Body of pancreas (tissue), 4 donors: ENCODE measurements at regions not wholly inside any gene's neighbourhood (a gene's known extent, or its start where the extent isn't known, plus 50 kb on each side); places are given as distances from the start of the nearest gene placed in this dataset.

Experiments used
- ATAC-seq: fragments of 150-250 bp; one replicate; pipeline ENCODE4 v1.9.1; 2016
- DNase-seq, 4 donors: peaks; one replicate each; pipeline ENCODE4 v3.0.0-alpha.2; 2019
- H3K27ac ChIP-seq, 4 donors: fragments of 200-600 bp; sonication (generic); 1 replicate in 3 of 4; 2 replicates in 1 of 4; pipeline versions ENCODE4 v1.5.1 to v1.6.1; 2016 to 2019; ENCODE audit warnings: mild to moderate bottlenecking in 1 of 4, mixed read lengths in 1 of 4, moderate library complexity in 1 of 4
- H3K27me3 ChIP-seq, 2 donors: fragments of 200-600 bp; sonication (generic); one replicate each; pipeline ENCODE4 v1.6.0; 2016; ENCODE audit warnings: mild to moderate bottlenecking in 1 of 2
- H3K36me3 ChIP-seq, 2 donors: fragments of 200-600 bp; sonication (generic); replicated peaks in 1 of 2; 2 replicates each; pipeline ENCODE4 v1.5.1; 2016; ENCODE audit warnings: low read depth in 2 of 2; ENCODE audit not compliant: insufficient read depth in 1 of 2
- H3K4me1 ChIP-seq: fragments of 200-600 bp; sonication (generic); one replicate; pipeline ENCODE4 v1.6.0; 2016
- H3K4me3 ChIP-seq, 2 donors: fragments of 200-600 bp; sonication (generic); 1 replicate in 1 of 2; 2 replicates in 1 of 2; pipeline ENCODE4 v1.5.1; 2016 to 2019
- H3K9me3 ChIP-seq, 3 donors: fragments of 200-600 bp; sonication (generic); 1 replicate in 2 of 3; 2 replicates in 1 of 3; pipeline ENCODE4 v1.5.1; 2016
- POLR2A ChIP-seq, 3 donors: fragments of 450-650 bp; IDR thresholded peaks; one replicate each; pipeline ENCODE4 v1.6.1; 2016; ENCODE audit warnings: antibody characterized with exemption in 3 of 3, mild to moderate bottlenecking in 2 of 3
- WGBS, 2 donors: methylation state at CpG; one replicate each; pipeline ENCODE4 v1.1.5; 2017; 5-methylcytosine and 5-hydroxymethylcytosine counted together
- intact Hi-C: fragments of 100-400 bp; cut with DNase I; formaldehyde crosslinking; loops from one replicate; pipeline ENCODE4 v1.15.1; 2023
- TF ChIP-seq, protein P1 (sequence below), 7 experiments: fragments of 450-650 bp in 4 of 7; fragments of 200-600 bp in 3 of 7; sonication (generic) in 3 of 7; IDR thresholded peaks; one replicate each; pipeline ENCODE4 v1.5.1; 2016 to 2019; ENCODE audit warnings: antibody characterized with exemption in 7 of 7

DNA sequence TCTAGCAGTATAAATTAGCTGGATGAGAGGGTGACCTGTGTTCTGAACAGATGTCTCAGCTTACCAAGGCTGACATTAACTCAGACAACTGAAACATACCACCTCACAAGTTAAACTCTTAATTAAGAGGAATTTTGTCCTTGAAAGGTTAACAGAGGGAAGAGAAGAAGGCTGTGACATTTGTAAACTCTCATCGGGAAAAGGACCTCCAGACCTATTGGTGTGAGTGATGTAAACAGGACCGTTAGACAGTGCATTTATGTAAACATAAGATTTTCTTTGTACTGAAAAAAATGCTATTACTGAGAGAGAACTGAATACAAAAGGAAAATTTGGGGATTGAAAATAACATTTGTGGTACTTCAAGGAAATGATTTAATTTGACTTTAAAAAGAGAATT, 308.4 kb upstream of the DIAPH2 start:
- no peak for DNase-seq
- intact Hi-C loops = no loop called here
- Histone ChIP-seq H3K9me3 (no peaks in the 10 kb centered on the region), H3K27ac (no peak overlapping the region), H3K36me3 (no peaks in the 10 kb centered on the region), H3K4me3 (no peak overlapping the region), H3K27me3 (no peaks in the 10 kb centered on the region), H3K4me1 (no peaks in the 10 kb centered on the region)
- no peak for TF ChIP-seq POLR2A (IDR thresholded peaks at IDR 0.05)
- TF ChIP-seq, protein P1, sequence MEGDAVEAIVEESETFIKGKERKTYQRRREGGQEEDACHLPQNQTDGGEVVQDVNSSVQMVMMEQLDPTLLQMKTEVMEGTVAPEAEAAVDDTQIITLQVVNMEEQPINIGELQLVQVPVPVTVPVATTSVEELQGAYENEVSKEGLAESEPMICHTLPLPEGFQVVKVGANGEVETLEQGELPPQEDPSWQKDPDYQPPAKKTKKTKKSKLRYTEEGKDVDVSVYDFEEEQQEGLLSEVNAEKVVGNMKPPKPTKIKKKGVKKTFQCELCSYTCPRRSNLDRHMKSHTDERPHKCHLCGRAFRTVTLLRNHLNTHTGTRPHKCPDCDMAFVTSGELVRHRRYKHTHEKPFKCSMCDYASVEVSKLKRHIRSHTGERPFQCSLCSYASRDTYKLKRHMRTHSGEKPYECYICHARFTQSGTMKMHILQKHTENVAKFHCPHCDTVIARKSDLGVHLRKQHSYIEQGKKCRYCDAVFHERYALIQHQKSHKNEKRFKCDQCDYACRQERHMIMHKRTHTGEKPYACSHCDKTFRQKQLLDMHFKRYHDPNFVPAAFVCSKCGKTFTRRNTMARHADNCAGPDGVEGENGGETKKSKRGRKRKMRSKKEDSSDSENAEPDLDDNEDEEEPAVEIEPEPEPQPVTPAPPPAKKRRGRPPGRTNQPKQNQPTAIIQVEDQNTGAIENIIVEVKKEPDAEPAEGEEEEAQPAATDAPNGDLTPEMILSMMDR (IDR thresholded peaks at IDR 0.05) = no peak
- ATAC-seq = no peak
- WGBS, 2 donors = 3 to 20% methylated on average over 2 of the region's 2 CpGs

GRCh38 chrX:96379951-96380350, 304.7 kb upstream of the DIAPH2 start:
- TF ChIP-seq, protein P1 (IDR thresholded peaks at IDR 0.05) = no peak
- no peak for TF ChIP-seq POLR2A (IDR thresholded peaks at IDR 0.05)
- 47 to 68% methylated on average over 1 of the region's 1 CpG for WGBS, 2 donors
- intact Hi-C loops = no loop called here
- DNase-seq (no peak), ATAC-seq (no peak)
- Histone ChIP-seq H3K4me3 (no peak overlapping the region), H3K4me1 (no peaks in the 10 kb centered on the region), H3K9me3 (no peaks in the 10 kb centered on the region), H3K27me3 (no peaks in the 10 kb centered on the region), H3K27ac (no peak overlapping the region), H3K36me3 (no peaks in the 10 kb centered on the region)

- Histone ChIP-seq H3K9me3 (no peaks in the 10 kb centered on the region), H3K27me3 (no peaks in the 10 kb centered on the region), H3K36me3 (no peaks in the 10 kb centered on the region), H3K4me1 (no peaks in the 10 kb centered on the region), H3K4me3 (no peak overlapping the region), H3K27ac (no peak overlapping the region)
- TF ChIP-seq, protein P1 (IDR thresholded peaks at IDR 0.05) = no peak
- TF ChIP-seq POLR2A (IDR thresholded peaks at IDR 0.05) = no peak
- DNase-seq (no peak), ATAC-seq (no peak)
- intact Hi-C loops = no loop called here
Measured at GRCh38 chrX:96382018-96382417, 302.6 kb upstream of the DIAPH2 start.

DNA sequence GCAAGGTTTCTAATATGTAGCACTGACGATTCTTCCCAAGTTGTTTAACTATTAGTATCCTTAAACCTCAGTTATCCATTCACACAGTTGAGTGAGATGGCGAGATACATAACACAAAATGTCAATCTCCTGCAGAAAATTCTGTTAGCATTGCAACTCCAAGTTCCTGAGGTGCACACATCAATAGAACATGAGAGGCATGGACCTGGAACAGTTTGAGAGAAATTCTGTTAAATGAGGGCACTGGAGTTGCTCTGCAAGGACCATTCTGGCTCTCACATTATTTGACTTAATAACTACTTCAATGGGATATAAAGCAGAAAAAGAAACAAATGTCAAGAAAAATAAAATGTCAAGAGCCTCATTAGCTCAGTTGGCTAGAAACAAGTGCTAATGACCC, 301.2 kb upstream of the DIAPH2 start:
- Histone ChIP-seq H3K27ac (no peak overlapping the region), H3K9me3 (no peaks in the 10 kb centered on the region), H3K4me1 (no peaks in the 10 kb centered on the region), H3K4me3 (no peak overlapping the region), H3K36me3 (no peaks in the 10 kb centered on the region), H3K27me3 (no peaks in the 10 kb centered on the region)
- intact Hi-C loops = no loop called here
- ATAC-seq (no peak), DNase-seq (no peak)
- TF ChIP-seq POLR2A (IDR thresholded peaks at IDR 0.05) = no peak
- TF ChIP-seq, protein P1 (IDR thresholded peaks at IDR 0.05) = no peak
- 59 to 63% methylated on average over 2 of the region's 2 CpGs for WGBS, 2 donors

GRCh38 chrX:96386325-96386724, 298.3 kb upstream of the DIAPH2 start:
- Histone ChIP-seq H3K4me1 (no peaks in the 10 kb centered on the region), H3K27me3 (no peaks in the 10 kb centered on the region), H3K9me3 (no peaks in the 10 kb centered on the region), H3K27ac (no peak overlapping the region), H3K4me3 (no peak overlapping the region), H3K36me3 (no peaks in the 10 kb centered on the region)
- intact Hi-C loops = no loop called here
- TF ChIP-seq, protein P1 (IDR thresholded peaks at IDR 0.05) = no peak
- TF ChIP-seq POLR2A (IDR thresholded peaks at IDR 0.05) = no peak
- ATAC-seq (no peak), DNase-seq (no peak)
- WGBS, 2 donors = 50 to 53% methylated on average over 3 of the region's 3 CpGs
